ENCODE measurements at regions not wholly inside any gene's neighbourhood (a gene's known extent, or its start where the extent isn't known, plus 50 kb on each side); places are given as distances from the start of the nearest gene placed in this dataset.

DNA sequence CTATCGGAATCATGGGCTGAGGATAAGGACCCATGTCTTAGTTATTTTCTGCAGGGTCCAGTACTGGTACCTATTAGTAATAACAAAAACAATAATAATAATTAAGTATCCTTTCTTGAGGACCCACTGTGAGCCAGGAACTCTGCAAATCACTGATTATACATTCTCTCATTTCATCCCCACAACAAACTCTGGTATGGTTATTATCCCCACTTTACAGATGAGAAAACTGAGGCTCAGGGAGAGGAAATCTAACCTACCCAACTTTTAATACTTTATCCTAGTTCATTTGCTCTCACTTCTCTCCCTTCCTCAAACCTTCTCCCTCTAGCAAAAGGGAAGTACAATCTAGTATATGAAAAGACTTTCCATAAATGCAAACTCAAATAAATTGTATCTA, 528.4 kb upstream of the PROK2 start:
- no peak for DNase-seq

- no peak for DNase-seq
Measured at GRCh38 chr3:72312339-72312738, 527.4 kb upstream of the PROK2 start.

DNA sequence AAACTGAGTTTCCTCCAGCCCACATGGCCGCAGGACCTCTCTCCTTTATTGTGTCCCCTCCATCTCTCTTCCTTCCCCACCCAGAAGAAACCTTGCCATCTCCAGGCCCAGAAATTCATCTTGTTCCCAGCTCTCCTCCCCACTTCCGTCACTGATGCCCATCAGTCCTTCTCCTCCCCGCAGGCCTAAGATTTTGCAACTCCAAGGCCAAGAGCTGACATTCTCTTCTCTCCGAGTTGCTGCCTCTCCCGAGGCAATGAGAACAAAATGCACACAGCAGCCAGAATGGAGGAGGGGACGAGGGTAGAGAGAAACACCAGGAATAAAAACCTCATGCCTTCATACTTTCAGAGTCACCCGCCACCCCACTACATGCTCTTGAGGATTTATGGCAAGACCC, 526.5 kb upstream of the PROK2 start:
- no peak for DNase-seq

GRCh38 chr3:72310419-72311380, 525.8 kb upstream of the PROK2 start:
- no peak for DNase-seq

DNA sequence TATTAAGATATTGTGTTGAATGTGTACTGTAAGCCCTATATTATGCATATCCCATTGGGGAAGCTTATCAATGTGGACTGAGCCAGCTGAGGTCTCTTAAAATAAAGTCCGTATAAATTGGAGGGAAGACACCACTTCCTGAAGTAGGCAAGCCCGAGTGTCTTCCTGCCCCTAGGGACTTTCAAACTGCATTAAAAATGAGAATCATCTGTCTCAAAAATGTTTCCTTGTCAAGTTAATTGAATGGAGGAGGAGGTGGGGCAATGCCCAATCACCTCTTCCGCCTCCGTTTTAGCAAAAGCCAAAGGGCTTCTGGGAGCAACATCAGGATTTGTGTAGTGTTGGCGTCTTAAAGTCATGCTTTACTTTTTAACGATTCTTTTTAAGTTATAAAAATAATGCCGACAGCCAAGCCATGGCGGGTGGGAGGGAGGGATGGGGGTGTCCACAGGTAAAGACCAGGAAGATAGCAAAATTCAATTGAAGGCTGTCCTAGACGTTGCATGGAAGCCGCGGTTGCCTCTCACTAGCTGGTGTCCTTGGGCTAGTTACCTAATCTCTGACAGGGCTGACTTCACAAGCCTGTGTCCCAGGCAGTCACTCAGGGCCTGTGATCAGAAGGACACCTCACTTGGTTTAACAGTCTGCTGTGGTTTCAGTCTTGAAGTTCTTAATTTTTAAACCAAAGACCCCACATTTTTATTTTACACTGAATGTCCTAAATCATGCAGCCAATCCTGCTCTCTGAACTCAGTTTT, 524.9 kb upstream of the PROK2 start:
- DNase-seq: no peak

DNA sequence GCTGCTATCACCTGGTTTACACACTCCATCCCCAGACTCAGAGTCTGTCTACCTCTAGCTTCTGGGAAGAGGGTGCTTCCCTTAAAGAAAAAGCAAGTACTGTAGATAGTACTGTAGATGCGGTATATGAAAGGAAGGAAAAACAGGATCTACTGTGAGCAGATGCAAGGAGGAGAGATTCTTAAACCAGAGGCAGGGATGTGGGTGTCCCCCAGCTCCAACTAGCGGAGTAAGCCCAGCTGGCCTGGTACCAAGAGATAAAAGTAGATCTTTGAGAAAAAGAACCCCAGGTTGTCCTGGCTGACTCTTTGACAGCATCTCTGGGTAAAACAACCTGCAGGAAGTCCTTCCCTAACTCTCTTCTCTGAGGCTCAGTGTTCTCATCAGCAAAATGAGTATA, 523.7 kb upstream of the PROK2 start:
- DNase-seq: no peak

- no peak for DNase-seq
Measured at GRCh38 chr3:72307438-72308115, 522.6 kb upstream of the PROK2 start.

DNA sequence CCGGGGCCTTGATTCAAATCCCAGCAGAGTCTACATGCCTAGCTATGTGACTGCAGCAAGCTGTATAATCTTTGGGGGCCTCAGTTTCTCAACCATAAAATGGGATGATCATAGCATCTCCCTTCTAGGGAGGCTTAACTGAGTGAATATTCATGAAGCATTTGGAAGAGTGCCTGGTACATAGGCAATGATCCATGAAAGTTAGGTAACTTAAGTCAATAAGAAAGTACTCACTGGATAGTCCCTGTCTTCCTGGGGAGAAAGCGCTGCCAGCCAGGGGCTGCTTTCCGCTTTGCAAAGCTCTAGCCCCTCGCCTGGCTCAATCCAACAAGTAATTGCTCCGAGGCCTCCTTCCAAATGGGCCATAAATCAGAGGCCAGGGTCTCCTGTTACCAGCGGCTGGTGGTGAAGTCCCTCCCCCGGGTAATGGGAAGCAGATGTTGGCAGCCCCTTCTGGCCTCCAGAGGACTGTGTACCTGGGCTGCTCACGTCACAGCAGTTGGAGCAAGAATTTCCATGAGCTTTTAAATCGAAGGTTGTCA, 521.9 kb upstream of the PROK2 start:
- no peak for DNase-seq

- DNase-seq: no peak
Measured at GRCh38 chr3:72303926-72304325, 519.0 kb upstream of the PROK2 start.

- DNase-seq: no peak
Measured at GRCh38 chr3:72301779-72302178, 516.8 kb upstream of the PROK2 start.

DNA sequence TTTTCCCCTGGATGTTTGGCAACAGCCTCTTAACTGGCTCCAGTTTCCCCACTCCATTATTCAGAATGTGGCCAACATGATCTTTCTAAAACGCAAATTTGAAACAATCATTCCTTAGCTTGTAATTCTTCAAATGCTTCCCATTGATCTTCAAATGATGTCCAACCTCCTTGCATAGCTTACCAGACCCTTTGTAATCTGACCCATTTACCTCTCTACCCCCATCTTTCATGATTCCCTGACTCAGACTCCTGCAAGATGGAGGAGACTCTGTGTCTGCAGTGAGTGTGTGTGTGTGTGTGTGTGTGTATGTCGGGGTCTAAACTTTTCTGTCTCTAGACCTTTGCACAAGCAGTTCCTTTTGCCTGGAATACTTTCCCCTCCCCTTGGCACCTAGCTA, 515.7 kb upstream of the PROK2 start:
- DNase-seq: no peak

GRCh38 chr3:72299823-72300222, 514.9 kb upstream of the PROK2 start:
- DNase-seq: no peak

- DNase-seq: no peak
Measured at GRCh38 chr3:72299321-72299802, 514.4 kb upstream of the PROK2 start.

GRCh38 chr3:72298201-72299152, 513.5 kb upstream of the PROK2 start:
- no peak for DNase-seq

- DNase-seq: no peak
Measured at GRCh38 chr3:72297481-72297880, 512.5 kb upstream of the PROK2 start.

GRCh38 chr3:72296477-72297111, 511.6 kb upstream of the PROK2 start:
- no peak for DNase-seq

DNA sequence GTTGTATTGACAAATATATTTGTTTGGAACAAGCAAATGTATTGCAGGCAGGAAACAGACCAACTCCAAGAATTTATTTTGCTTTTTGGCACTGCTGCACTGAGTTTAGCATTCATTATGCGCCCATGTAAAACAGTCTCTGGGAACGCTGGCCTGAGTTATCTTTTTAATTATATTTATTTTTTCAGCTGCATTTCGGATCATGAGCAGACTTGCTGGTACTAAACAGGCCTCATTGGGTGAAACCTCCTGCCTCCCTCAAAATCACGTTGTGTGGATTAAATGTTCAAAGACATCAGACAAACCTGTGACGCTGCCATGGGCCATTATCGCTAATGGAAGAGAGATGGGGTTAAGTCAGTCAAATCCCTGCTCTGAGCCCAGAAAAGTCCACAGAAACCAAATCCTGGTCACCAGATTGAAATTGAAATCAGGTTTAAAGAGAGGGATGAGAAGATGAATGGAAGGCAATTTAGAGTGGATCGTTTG, 511.1 kb upstream of the PROK2 start:
- no peak for DNase-seq

GRCh38 chr3:72295276-72295961, 510.5 kb upstream of the PROK2 start:
- no peak for DNase-seq

DNA sequence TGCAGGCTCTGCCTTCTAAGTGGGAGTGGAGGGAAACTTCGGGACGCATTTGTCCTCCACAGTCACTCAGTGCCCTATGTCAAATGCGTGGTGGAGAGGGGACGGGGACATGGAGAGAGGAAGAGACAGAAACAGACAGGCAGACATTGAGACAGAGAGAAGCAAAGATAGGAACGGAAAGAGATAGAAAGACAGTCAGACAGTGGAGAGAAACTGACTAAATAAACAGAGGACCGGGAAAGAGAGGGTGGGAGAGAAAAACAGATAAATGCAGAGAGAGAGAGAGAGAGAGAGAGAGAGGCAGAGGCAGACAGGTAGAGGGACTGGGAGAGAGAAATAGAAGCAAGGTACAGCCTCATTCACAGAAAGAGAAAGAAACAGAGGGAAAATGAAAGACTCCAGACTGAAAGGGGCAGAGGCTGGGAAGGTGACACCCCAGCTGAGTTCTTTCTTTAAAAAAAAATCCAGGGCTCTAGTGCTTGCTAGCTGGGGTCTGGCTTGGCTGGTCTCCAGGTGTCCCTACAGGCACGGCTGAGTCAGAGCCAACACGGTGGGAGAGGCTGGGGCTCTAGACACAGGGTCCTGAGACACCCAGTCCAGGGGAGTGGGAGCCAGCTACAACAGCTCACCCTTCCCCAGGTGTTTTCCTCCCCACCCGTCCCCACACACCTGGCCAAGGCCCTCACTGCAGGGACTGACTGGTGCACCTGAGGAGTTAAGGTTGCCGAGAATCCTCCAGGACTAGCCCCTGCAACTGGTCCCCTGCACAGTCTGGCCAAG, 506.1 kb upstream of the PROK2 start:
- DNase-seq: no peak

- DNase-seq: no peak
Measured at GRCh38 chr3:72289692-72290071, 504.7 kb upstream of the PROK2 start.

Measured in NCI-H1694 (cell line).